DOHH2 (cell line): ENCODE measurements at regions not wholly inside any gene's neighbourhood (a gene's known extent, or its start where the extent isn't known, plus 50 kb on each side); places are given as distances from the start of the nearest gene placed in this dataset.

Experiments
- CTCF ChIP-seq: fragments of 200-600 bp; sonication (generic); IDR thresholded peaks from one replicate; pipeline ENCODE4 v1.5.1; 2014; ENCODE audit warnings: antibody characterized with exemption, mild to moderate bottlenecking, low read depth, low read length; ENCODE audit not compliant: poor library complexity, severe bottlenecking
- EZH2phosphoT487 ChIP-seq: fragments of 200-600 bp; sonication (generic); IDR thresholded peaks from 2 replicates; pipeline ENCODE4 v1.6.1; 2017; ENCODE audit warnings: borderline replicate concordance, mild to moderate bottlenecking, antibody characterized with exemption, low read length, moderate library complexity, mixed read lengths

- TF ChIP-seq CTCF: no peak
- TF ChIP-seq EZH2phosphoT487: no peak
Measured at GRCh38 chr6:50442531-50443040, 270.7 kb upstream of the TFAP2D start.
